GM10266 (cell line): ENCODE measurements at regions not wholly inside any gene's neighbourhood (a gene's known extent, or its start where the extent isn't known, plus 50 kb on each side); places are given as distances from the start of the nearest gene placed in this dataset.

ENCODE experiments used
- DNase-seq: peaks from one replicate; pipeline ENCODE4 v3.0.0; 2012; ENCODE audit errors: extremely low spot score
- TF ChIP-seq, protein P1 (sequence below): IDR thresholded peaks from 2 replicates; pipeline ENCODE4 v1.5.1; 2012; ENCODE audit warnings: mild to moderate bottlenecking, low read depth; ENCODE audit not compliant: control insufficient read depth, insufficient read depth; ENCODE audit errors: missing control alignments

DNA sequence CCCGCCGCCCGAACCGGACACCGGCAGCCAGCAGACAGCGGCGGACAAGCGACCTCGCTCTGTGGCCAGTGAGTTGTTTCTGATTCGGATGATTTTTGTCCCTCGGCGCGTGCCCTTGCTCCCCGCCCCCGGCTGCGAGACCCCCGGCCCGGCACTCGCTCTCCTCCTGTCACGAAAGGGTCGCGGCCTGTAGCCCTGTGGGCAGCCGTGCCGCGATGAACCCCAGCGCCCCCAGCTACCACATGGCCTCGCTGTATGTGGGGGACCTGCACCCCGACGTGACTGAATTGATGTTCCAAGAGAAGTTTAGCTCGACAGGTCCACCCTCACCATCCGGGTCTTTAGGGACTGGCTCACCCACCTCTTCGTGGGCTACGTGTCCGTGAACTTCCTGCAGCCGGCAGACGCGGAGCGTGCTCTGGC, 1257.5 kb upstream of the ACVR2A start:
- DNase-seq = no peak
- TF ChIP-seq, protein P1, sequence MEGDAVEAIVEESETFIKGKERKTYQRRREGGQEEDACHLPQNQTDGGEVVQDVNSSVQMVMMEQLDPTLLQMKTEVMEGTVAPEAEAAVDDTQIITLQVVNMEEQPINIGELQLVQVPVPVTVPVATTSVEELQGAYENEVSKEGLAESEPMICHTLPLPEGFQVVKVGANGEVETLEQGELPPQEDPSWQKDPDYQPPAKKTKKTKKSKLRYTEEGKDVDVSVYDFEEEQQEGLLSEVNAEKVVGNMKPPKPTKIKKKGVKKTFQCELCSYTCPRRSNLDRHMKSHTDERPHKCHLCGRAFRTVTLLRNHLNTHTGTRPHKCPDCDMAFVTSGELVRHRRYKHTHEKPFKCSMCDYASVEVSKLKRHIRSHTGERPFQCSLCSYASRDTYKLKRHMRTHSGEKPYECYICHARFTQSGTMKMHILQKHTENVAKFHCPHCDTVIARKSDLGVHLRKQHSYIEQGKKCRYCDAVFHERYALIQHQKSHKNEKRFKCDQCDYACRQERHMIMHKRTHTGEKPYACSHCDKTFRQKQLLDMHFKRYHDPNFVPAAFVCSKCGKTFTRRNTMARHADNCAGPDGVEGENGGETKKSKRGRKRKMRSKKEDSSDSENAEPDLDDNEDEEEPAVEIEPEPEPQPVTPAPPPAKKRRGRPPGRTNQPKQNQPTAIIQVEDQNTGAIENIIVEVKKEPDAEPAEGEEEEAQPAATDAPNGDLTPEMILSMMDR = no peak

DNA sequence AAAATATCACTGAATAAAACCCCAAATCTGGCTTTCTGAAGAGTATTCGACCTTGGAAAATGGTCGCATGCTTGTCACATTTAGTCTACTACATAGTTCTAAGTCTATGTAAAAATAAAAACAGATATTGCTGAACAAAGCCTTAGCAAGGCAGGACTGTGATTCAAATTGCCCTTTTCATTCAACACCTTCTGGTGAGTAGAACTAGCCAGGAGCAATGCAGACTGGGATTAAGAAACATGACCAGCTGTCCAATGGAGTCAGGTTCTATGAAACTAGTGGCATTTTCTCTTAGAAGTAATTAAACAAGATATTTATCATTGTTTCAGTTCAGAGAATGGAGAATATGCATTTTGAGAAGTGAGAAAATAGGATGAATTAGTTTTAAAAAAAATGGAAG, 1260.5 kb upstream of the ACVR2A start:
- TF ChIP-seq, protein P1 = no peak
- DNase-seq = no peak

DNA sequence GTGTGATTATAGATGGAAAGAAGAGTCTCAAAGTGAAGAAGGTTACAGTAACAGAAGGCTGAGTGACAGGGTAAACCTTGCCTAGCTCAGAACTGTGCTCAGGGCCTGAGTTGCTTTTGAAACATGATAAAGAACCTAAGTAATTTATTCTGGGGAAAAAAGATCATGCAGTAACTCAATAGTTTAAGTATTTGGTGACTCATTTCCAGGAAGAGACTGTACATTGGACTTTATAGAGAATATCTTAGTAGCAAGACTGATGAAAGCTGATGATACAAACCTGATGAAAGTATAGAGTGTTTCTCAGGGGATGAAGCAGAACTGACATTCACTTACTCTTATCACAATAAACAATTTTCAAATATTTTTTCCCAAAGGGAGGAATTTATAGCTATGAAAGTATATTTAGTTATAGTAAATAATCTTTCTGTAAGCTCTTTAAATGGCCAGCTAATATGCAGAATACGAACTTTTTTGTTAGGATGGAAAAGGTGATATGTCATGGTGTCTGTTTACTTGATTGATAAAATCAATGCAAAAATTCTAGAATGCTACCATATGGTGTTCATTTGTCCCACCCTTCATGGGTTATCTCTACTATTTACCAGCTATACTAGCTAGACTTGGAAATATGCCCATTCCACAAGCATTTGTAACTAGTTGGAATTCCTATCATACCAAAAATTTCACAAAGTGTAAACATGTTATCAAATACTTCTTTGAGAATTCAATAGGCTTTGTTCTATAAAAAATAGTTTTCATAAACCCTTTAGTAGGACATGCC, 1265.5 kb upstream of the ACVR2A start:
- no peak for DNase-seq
- TF ChIP-seq, protein P1 = no peak

DNA sequence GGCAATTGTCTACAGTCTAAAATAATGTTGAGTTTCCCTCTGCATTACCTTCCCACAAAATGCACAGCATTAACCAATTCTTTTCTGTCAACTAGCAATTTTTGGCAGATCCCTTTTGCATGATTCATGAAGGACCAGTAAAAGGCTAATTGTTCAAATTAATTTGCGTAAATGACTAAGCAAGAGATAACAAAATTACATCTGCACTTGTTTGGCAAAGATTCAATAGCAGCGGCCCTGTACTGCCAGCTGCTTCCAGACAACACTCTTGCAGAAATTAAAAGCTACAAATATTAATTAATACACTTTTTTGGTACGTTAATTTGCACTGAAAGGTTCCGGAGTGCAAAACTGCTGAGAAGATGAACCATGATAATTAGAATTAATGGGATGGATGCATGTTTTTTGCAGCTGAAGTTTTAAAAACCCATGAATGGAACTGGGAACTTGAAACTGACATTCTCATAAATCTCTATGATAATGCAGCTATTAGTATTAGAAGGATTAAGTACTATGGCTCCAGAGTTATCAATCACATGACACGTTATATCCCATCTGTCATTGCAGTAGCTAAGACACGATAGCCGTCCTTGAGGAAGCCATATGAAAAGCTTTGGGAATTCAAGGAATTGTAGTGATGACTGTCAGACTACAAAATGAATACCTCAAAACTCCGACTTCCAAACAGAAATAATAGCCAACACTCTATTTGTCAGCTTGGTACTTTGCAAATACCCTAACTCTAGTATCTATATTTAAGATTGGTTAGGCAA, 1268.3 kb upstream of the ACVR2A start:
- TF ChIP-seq, protein P1 = no peak

DNA sequence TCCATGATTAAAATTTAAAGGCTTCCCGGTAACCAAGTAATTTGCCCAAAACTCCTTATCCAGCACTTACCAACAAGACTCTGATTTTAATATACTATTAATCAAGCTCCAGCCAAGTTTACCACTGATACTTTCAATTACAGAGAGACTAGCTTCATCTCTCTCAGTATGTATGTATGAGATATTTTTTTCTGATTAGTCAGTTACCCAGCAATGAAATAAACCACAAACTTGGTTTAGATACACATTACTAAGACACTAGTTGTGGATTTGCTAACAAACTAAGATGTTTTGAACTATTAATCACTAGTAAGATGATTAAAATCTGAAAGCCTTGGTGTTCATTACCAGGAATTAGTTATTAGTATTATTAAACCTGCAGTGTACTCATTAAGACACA, 1272.2 kb upstream of the ACVR2A start:
- DNase-seq = no peak
- TF ChIP-seq, protein P1 = no peak

More for the DNA sequence above, 1268.3 kb upstream of the ACVR2A start:
- DNase-seq = no peak

DNA sequence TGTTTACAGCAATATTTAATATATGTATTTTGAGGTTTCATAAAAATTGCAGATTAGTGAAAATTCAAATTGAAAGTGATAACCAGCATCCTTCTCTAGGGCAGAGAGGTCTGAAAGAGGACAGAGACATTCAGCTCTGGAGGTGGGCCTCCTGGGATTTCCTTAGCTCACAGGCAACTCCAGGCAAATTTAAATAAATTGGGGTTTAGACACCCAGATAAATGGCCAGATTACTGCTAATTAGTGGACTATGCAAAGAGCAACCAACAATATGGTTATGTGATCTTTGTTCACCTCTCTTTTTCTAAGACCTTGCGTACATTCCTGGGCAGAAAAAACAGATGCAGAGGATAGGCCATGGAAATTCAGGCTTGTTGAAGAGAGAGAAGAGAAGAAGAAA, 1282.8 kb upstream of the ACVR2A start:
- no peak for DNase-seq
- TF ChIP-seq, protein P1 = no peak

DNA sequence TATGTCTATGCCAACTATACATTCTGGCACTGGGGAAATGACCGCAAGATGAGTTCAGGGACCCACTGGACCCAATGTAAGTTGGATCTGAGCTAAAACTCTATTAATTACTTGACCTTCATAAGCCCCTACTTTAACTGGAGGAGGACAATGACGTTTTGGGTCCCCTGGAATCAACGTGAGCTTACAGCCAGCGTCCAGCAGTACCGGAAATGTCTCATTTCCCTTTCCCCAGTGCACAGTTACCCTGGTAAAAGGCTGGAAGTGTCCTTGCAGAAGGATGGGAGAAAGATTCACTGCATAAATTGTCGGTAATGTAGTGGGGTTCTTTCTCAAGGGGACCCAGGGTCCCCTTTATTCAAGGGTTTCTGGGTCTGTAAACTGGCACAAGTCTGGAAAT, 1297.6 kb upstream of the ACVR2A start:
- TF ChIP-seq, protein P1 = no peak
- no peak for DNase-seq
